Astrocyte (in vitro differentiated cells and primary cell): ENCODE measurements at regions not wholly inside any gene's neighbourhood (a gene's known extent, or its start where the extent isn't known, plus 50 kb on each side); places are given as distances from the start of the nearest gene placed in this dataset.

Experiments
- DNase-seq: peaks from one replicate; pipeline ENCODE4 v3.0.0-alpha.2; 2010; ENCODE audit warnings: low read depth
- FAIRE-seq: peaks from 2 replicates; lab custom pipeline; 2011; peaks lifted over from hg19 to GRCh38; lab: Jason Lieb, UNC
- H2AFZ ChIP-seq: 2 replicates; pipeline ENCODE4 v1.6.0; 2012; ENCODE audit warnings: low read depth, low read length, inconsistent platforms
- H3K27ac ChIP-seq: 2 replicates; pipeline ENCODE4 v1.5.1; 2011; ENCODE audit warnings: low read depth, low read length, inconsistent platforms
- H3K27me3 ChIP-seq: 2 replicates; pipeline ENCODE4 v1.6.0; 2011; ENCODE audit warnings: low read length, inconsistent platforms; ENCODE audit not compliant: insufficient read depth
- H3K36me3 ChIP-seq: 2 replicates; pipeline ENCODE4 v1.5.1; 2011; ENCODE audit warnings: low read length, inconsistent platforms; ENCODE audit not compliant: insufficient read depth
- H3K4me1 ChIP-seq: 2 replicates; pipeline ENCODE4 v1.5.1; 2011; ENCODE audit warnings: low read length, inconsistent platforms; ENCODE audit not compliant: insufficient read depth
- H3K4me2 ChIP-seq: 2 replicates; pipeline ENCODE4 v1.6.0; 2012; ENCODE audit warnings: low read length, inconsistent platforms
- H3K4me3 ChIP-seq: 2 replicates; pipeline ENCODE4 v1.5.1; 2011; ENCODE audit warnings: low read depth, mild to moderate bottlenecking, low read length, inconsistent platforms; ENCODE audit not compliant: insufficient read depth
- H3K79me2 ChIP-seq: 2 replicates; pipeline ENCODE4 v1.6.0; 2012; ENCODE audit warnings: mild to moderate bottlenecking, low read length, inconsistent platforms; ENCODE audit not compliant: insufficient read depth
- H3K9ac ChIP-seq: 2 replicates; pipeline ENCODE4 v1.6.0; 2012; ENCODE audit warnings: mild to moderate bottlenecking, low read length, inconsistent platforms
- H3K9me3 ChIP-seq: 2 replicates; pipeline ENCODE4 v1.5.1; 2012; ENCODE audit warnings: low read depth, mild to moderate bottlenecking, low read length, inconsistent platforms; ENCODE audit not compliant: insufficient read depth
- H4K20me1 ChIP-seq: 2 replicates; pipeline ENCODE4 v1.6.0; 2012; ENCODE audit warnings: low read length, inconsistent platforms; ENCODE audit not compliant: insufficient read depth
- H3K27ac Mint-ChIP-seq: one replicate; pipeline ENCODE4 v1.8.0; 2021; ENCODE audit warnings: mild to moderate bottlenecking, mixed read lengths; ENCODE audit not compliant: unreplicated experiment
- H3K27me3 Mint-ChIP-seq: one replicate; pipeline ENCODE4 v1.8.0; 2021; ENCODE audit warnings: low read depth, mixed read lengths; ENCODE audit not compliant: unreplicated experiment
- H3K36me3 Mint-ChIP-seq: one replicate; pipeline ENCODE4 v1.8.0; 2021; ENCODE audit warnings: low read depth, mixed read lengths; ENCODE audit not compliant: unreplicated experiment
- H3K4me1 Mint-ChIP-seq: one replicate; pipeline ENCODE4 v1.8.0; 2021; ENCODE audit warnings: low read depth, mixed read lengths; ENCODE audit not compliant: unreplicated experiment
- H3K4me3 Mint-ChIP-seq: one replicate; pipeline ENCODE4 v1.8.0; 2021; ENCODE audit warnings: mild to moderate bottlenecking, moderate library complexity, mixed read lengths; ENCODE audit not compliant: unreplicated experiment
- H3K9me3 Mint-ChIP-seq: one replicate; pipeline ENCODE4 v1.8.0; 2021; ENCODE audit warnings: mild to moderate bottlenecking, mixed read lengths; ENCODE audit not compliant: unreplicated experiment
- EZH2 ChIP-seq: IDR thresholded peaks from 2 replicates; pipeline ENCODE4 v1.6.1; 2012; ENCODE audit warnings: mild to moderate bottlenecking, low read length, inconsistent platforms; ENCODE audit not compliant: insufficient read depth
- TF ChIP-seq, protein P1 (sequence below): IDR thresholded peaks from 2 replicates; pipeline ENCODE4 v1.5.1; 2011; ENCODE audit warnings: low read depth, mild to moderate bottlenecking, inconsistent platforms, low read length, moderate library complexity; ENCODE audit not compliant: insufficient read depth

DNA sequence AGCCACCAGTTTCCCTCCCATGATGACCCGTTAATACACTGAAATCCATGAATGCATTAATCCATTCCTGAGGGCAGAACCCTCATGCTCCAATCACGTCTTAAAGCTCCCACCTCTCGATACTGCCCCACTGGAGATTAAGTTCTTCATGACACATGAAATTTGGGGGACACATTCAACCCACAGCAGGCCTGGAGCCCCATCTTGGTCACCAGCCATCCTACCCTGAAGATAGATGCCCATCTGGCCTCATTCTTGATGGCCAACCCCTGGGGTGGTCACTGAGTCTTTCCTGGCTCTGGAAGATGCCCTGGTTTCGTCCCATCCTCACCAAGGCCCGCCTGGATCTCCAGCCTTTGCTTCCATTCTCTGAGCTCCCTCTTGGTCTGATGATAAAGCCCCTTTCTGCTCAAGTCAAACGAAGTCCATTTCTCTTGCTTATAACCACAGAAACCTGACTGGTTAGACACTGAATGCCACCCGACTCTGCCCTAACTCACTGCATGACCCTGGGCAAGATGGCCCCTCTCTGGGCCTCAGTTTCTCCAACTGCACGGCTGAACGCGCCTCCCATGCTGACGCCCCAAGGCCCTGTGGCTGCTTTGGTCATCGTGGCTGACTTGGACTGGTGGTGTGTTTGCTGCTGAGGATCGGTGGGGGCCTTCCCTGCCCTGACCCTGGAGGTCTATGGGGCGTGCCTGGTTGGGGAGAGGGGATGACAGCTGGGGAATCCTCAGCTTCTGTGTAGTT, 138.4 kb upstream of the IER5L start:
- Histone ChIP-seq H3K9me3 (no peaks in the 10 kb centered on the region), H3K4me1 (peaks cover 30% of the 10 kb centered on the region), H3K4me3 (no peak overlapping the region), H3K27me3 (no peaks in the 10 kb centered on the region), H4K20me1 (no peaks in the 10 kb centered on the region), H3K27ac (no peak overlapping the region), H3K9ac (no peak overlapping the region), H3K36me3 (no peaks in the 10 kb centered on the region), H3K4me2 (no peak overlapping the region), H2AFZ (no peak overlapping the region), H3K79me2 (no peaks in the 10 kb centered on the region)
- no peak overlapping the region for H3K27ac Mint-ChIP-seq
- H3K4me3 Mint-ChIP-seq = no peak overlapping the region
- DNase-seq (no peak), FAIRE-seq (no peak)
- H3K4me1 Mint-ChIP-seq = peaks cover 12% of the 10 kb centered on the region
- TF ChIP-seq, protein P1, sequence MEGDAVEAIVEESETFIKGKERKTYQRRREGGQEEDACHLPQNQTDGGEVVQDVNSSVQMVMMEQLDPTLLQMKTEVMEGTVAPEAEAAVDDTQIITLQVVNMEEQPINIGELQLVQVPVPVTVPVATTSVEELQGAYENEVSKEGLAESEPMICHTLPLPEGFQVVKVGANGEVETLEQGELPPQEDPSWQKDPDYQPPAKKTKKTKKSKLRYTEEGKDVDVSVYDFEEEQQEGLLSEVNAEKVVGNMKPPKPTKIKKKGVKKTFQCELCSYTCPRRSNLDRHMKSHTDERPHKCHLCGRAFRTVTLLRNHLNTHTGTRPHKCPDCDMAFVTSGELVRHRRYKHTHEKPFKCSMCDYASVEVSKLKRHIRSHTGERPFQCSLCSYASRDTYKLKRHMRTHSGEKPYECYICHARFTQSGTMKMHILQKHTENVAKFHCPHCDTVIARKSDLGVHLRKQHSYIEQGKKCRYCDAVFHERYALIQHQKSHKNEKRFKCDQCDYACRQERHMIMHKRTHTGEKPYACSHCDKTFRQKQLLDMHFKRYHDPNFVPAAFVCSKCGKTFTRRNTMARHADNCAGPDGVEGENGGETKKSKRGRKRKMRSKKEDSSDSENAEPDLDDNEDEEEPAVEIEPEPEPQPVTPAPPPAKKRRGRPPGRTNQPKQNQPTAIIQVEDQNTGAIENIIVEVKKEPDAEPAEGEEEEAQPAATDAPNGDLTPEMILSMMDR = no peak
- no peak for TF ChIP-seq EZH2
- H3K36me3 Mint-ChIP-seq = peaks cover 1% of the 10 kb centered on the region
- H3K9me3 Mint-ChIP-seq = no peaks in the 10 kb centered on the region
- H3K27me3 Mint-ChIP-seq = peaks cover 13% of the 10 kb centered on the region

DNA sequence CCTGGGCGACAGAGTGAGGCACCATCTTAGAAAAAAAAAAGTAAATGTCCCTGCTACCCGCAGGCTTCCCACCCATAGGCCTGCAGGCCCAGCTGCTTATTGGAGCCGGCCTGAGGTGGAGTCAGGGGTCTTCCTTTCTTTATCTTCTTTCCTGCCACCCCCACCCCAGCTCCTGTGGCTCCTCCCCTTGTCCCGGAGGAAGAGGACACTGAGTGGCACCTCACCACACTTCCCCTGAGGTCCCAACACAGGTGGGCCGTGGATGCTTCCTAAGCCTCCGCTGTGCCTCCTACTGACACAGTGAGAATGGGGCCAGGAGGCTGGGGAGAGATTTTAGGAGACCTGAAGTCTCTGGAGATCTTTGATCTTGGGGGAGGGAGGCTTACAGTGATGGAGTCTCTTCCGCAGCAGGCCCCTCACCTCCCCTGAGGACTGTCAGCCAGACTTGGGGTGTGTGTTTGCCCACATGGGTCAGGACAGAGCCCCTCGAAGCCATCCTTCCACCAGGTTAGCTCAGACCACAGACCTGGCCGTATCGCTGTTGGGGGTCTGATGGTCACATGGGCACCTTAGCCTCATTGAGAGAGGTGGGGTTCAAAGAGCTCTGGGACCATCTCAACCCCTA, 135.4 kb upstream of the IER5L start:
- TF ChIP-seq, protein P1 = no peak
- no peak for TF ChIP-seq EZH2
- no peak overlapping the region for H3K4me2 ChIP-seq
- no peaks in the 10 kb centered on the region for H3K27me3 ChIP-seq
- Mint-ChIP-seq H3K4me1 (peaks cover 10% of the 10 kb centered on the region), H3K9me3 (peaks cover 7% of the 10 kb centered on the region), H3K27ac (no peak overlapping the region), H3K27me3 (peaks cover 16% of the 10 kb centered on the region), H3K36me3 (peaks cover 5% of the 10 kb centered on the region), H3K4me3 (no peak overlapping the region)
- H4K20me1 ChIP-seq = no peaks in the 10 kb centered on the region
- no peaks in the 10 kb centered on the region for H3K9me3 ChIP-seq
- FAIRE-seq (no peak), DNase-seq (no peak)
- H3K4me3 ChIP-seq = no peak overlapping the region
- H3K79me2 ChIP-seq = no peaks in the 10 kb centered on the region
- no peak overlapping the region for H3K27ac ChIP-seq
- no peak overlapping the region for H2AFZ ChIP-seq
- H3K9ac ChIP-seq = no peak overlapping the region
- H3K4me1 ChIP-seq = peaks cover 16% of the 10 kb centered on the region
- no peaks in the 10 kb centered on the region for H3K36me3 ChIP-seq
